Esophagus (tissue), 2 donors: ENCODE measurements at regions not wholly inside any gene's neighbourhood (a gene's known extent, or its start where the extent isn't known, plus 50 kb on each side); places are given as distances from the start of the nearest gene placed in this dataset.

Experiments
- H3K27ac ChIP-seq, 2 donors: one replicate each; pipeline ENCODE4 v1.5.1; 2013; ENCODE audit warnings: low read depth in 2 of 2, mild to moderate bottlenecking in 2 of 2, inconsistent platforms in 1 of 2, low read length in 1 of 2, moderate library complexity in 1 of 2
- H3K27me3 ChIP-seq, 2 donors: one replicate each; pipeline ENCODE4 v1.6.1; 2013; ENCODE audit warnings: low read length in 2 of 2, control low read depth in 1 of 2, mild to moderate bottlenecking in 1 of 2; ENCODE audit not compliant: insufficient read depth in 2 of 2, control insufficient read depth in 1 of 2
- H3K36me3 ChIP-seq, 2 donors: one replicate each; pipeline ENCODE4 v1.6.1; 2013; ENCODE audit warnings: low read length in 1 of 2; ENCODE audit not compliant: control insufficient read depth in 2 of 2, insufficient read depth in 2 of 2
- H3K4me1 ChIP-seq, 2 donors: one replicate each; pipeline ENCODE4 v1.6.1; 2013; ENCODE audit warnings: low read length in 1 of 2; ENCODE audit not compliant: control insufficient read depth in 2 of 2, insufficient read depth in 2 of 2
- H3K4me3 ChIP-seq, 2 donors: one replicate each; pipeline ENCODE4 v1.5.1; 2013; ENCODE audit warnings: low read length in 2 of 2, mild to moderate bottlenecking in 2 of 2, low read depth in 1 of 2, moderate library complexity in 1 of 2
- H3K9me3 ChIP-seq, 2 donors: one replicate each; pipeline ENCODE4 v1.6.1; 2013; ENCODE audit warnings: mild to moderate bottlenecking in 2 of 2, low read depth in 1 of 2, low read length in 1 of 2, moderate library complexity in 1 of 2; ENCODE audit not compliant: control insufficient read depth in 2 of 2, insufficient read depth in 1 of 2
- WGBS, 2 donors: extraction: QIAGEN DNeasy Blood & Tissue Kit; methylation state at CpG; one replicate each; pipeline ENCODE4 v1.1.7; 2013; 5-methylcytosine and 5-hydroxymethylcytosine counted together
- donor health status: healthy with polysubstance abuse.
- donor health status: Bipolar disorder and iron deficiency.

- Histone ChIP-seq H3K4me1 (peaks cover 11 to 20% of the 10 kb centered on the region in 2 donors), H3K27me3 (no peaks in the 10 kb centered on the region), H3K36me3 (no peaks in the 10 kb centered on the region), H3K4me3 (no peak overlapping the region), H3K27ac (peak overlapping the region in 1 of 2 donors; percentile 24), H3K9me3 (no peaks in the 10 kb centered on the region)
- 78 to 81% methylated on average over 8 of the region's 8 CpGs for WGBS, 2 donors
These were observed 49.7 kb upstream of the SHISAL1 start for GRCh38 chr22:44362249-44363012.
